HT-29 (cell line): ENCODE measurements at regions not wholly inside any gene's neighbourhood (a gene's known extent, or its start where the extent isn't known, plus 50 kb on each side); places are given as distances from the start of the nearest gene placed in this dataset.

Experiments used
- DNase-seq: peaks from one replicate; pipeline ENCODE4 v3.0.0-alpha.2; 2015; ENCODE audit warnings: low spot score

- no peak for DNase-seq
These were observed 79.5 kb upstream of the GALNT9 start for GRCh38 chr12:132408626-132409494.

GRCh38 chr12:132407992-132408391 is 78.6 kb upstream of the GALNT9 start:
- DNase-seq: no peak

GRCh38 chr12:132407451-132407961 is 78.1 kb upstream of the GALNT9 start:
- DNase-seq: no peak

- no peak for DNase-seq
These were observed 77.4 kb upstream of the GALNT9 start for GRCh38 chr12:132406493-132407450.

- no peak for DNase-seq
These were observed 76.4 kb upstream of the GALNT9 start for GRCh38 chr12:132405742-132406251.

GRCh38 chr12:132404951-132405741 is 75.8 kb upstream of the GALNT9 start:
- no peak for DNase-seq

- no peak for DNase-seq
These were observed 75.1 kb upstream of the GALNT9 start for GRCh38 chr12:132404435-132404855.

- no peak for DNase-seq
These were observed 74.4 kb upstream of the GALNT9 start for GRCh38 chr12:132403636-132404434.

DNA sequence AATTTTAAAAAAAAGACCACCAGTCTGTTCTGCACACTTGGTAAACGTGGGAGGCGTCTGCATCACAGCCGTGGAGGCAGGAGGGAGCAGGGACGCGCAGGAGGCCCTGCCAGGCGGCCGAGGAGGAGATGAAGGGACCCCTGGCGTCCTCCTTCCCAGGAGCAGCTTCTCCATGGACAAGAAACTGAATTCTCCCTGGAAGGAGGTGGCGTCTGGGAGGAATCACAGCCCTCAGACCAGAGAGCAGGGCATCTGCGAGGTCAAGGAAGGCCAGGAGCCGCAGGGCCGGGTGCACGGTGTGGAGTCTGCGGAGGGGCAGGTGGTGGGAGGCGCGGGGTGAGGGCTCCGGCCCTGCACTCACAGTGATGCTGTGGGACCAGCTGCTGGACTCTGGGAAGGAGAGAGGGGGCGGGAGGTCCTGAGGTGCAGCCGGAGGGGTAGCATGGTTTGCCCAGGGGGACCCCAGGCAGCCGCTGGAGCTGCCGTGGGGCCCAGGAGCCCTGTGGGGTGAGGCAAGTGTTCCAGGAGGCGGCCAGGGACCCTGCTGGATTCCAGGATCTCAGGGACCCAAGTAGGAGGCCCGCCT is 73.5 kb upstream of the GALNT9 start:
- DNase-seq: no peak

DNA sequence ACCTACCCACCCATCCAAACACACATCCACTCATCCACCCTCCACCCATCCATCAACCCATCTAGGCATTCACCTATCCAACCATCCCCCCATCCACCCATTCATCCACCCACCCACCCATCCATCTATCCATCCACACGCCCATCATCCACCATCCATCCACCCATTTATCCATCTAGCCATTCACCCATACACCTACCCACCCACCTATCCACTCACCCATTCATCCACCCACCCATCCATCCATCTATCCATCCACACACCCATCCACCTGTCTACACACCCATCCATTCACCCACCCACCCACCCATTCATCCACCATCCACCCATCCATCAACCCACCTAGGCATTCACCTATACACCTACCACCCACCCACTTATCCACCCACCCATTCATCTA is 72.6 kb upstream of the GALNT9 start:
- no peak for DNase-seq

DNA sequence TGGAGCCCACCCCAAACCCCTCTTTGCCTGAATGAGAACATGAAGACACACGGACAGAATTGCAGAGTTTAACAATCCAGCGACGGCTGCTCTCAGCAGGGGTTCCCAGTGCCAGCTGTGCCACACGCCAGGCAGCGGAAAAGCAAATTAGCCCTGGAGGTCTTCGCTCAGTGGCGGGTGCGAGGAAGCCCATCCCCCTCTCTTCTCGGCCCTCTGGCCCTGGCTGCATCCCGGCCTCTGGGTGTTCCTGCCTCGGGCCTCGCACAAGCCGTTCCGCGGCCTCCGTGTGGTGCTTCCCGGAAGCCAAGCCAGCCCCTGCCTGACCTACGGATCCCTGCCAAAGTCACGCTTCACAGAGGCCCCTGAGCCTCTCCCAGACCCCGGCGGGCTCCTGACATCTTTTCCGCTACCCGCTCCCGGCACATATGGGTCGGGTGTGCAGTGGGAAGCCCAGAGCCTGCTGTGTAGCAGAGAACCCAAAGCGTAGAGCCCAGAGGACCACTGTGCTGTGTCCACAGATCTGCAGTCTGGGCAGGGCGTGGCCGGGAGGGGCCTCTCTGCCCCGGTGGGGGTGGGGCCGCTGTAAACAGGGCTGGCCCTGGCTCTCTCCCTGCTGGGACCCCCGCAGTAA is 70.7 kb upstream of the GALNT9 start:
- no peak for DNase-seq

- no peak for DNase-seq
These were observed 70.0 kb upstream of the GALNT9 start for GRCh38 chr12:132399092-132400010.

DNA sequence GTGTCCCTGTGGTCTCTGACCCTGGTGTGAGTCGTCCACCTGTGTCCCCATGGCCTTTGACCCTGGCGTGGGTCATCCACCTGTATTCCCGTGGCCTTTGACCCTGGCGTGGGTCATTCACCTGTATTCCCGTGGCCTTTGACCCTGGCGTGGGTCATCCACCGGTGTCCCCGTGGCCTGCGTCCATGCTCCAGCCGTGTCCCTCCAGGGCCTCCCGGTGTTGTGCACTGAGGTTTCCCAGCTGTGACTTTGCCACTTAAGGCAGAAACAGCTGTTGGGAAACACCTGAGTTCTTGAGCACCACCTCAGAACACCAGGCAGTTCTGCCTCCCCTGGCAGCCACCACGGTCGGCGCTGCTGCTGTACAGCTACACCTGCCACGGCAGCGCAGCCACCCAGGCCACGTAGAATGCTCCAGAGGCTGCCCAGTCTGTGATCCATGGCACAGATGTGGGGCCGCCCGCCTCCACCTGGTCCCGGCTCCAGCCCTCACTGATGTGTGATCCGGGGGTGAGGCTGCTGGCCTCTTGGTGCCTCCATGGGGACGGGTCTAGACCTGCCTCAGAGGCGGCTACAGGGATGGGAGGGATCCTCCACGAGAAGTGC is 69.1 kb upstream of the GALNT9 start:
- DNase-seq: no peak

DNA sequence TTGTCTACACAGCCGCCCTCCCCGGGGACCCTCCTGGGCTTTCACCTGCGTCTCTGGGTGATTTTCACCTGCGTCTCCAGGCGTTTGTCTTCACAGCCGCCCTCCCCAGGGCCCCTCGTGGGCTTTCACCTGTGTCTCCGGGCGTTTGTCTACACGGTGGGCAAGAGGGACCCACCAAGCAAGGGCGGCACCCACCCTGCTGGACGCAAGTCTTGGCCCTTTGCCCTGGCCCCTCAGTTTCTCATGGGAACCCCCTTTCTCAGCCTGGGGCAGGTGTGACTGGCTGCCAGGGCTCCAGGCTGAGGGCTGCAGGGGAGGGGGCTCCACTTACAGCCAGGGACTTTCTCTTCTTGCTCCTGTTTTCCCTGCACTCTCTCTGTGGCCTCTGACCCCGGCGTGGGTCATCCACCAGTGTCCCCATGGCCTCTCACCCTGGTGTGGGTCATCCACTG is 68.6 kb upstream of the GALNT9 start:
- DNase-seq: no peak

DNA sequence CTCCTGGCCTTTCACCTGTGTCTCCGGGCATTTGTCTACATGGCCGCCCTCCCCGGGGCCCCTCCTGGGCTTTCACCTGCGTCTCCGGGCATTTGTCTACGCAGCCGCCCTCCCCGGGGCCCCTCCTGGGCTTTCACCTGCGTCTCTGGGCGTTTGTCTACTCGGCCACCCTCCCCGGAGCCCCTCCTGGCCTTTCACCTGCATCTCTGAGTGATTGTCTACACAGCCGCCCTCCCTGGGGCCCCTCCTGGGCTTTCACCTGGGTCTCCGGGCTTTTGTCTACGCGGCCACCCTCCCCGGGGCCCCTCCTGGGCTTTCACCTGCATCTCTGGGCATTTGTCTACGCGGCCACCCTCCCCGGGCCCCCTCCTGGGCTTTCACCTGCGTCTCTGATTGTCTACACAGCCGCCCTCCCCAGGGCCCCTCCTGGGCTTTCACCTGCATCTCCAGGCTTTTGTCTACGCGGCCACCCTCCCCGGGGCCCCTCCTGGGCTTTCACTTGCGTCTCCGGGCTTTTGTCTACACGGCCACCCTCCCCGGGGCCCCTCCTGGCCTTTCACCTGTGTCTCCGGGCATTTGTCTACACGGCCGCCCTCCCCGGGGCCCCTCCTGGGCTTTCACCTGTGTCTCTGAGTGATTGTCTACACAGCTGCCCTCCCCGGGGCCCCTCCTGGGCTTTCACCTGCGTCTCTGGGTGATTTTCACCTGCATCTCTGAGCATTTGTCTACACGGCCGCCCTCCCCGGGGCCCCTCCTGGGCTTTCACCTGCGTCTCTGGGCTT is 68.0 kb upstream of the GALNT9 start:
- DNase-seq: no peak

DNA sequence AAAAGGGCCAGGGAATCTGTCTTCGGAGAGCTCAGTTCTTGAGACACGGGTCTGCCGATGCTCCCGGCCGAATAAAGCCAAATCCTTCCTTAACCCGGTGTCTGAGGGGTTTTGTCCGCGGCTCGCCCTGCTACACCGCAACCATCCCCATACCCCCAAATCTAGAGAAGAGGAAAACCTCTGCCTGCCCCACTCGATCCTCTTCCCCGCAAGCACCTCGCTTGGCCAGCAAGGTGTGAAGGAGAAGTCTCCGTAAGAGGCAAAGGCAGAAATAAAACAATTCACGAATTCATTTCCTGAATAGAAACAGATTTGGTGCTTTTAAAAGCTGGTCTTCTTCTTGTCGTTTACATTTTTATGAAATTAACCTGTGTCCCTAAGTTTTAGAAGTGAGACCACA is 67.3 kb upstream of the GALNT9 start:
- DNase-seq: no peak

DNA sequence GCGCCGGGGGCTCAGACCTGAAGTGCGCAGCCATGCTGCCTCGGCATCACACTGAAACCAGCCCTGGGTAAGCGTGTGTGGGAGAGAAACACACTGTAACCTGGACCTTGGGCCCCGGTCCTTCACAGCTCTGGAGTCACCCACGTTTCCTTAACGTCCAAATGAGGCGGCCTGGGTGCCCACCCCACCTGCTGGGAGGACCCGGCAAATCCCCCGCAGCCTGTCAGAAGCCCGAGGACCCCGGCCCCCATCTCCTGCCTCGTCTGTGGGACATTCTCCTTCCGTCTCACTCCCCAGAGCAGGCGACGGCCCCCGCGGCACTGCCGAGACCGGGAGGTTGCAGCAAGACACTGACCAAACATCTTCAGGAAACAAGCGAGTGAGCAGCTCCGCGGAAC is 66.5 kb upstream of the GALNT9 start:
- no peak for DNase-seq
